Hepatic stellate cell (primary cell): ENCODE measurements at regions not wholly inside any gene's neighbourhood (a gene's known extent, or its start where the extent isn't known, plus 50 kb on each side); places are given as distances from the start of the nearest gene placed in this dataset.
"Not testable (repeated sequence)": the region's sequence is repeated elsewhere in the genome, so short reads cannot be mapped to it uniquely, and the experiment has no call there.

Experiments
- DNase-seq: peaks from one replicate; pipeline ENCODE4 v3.0.0; 2011; ENCODE audit warnings: low spot score

- no peak for DNase-seq
These were observed 290.5 kb upstream of the RASA1 start for GRCh38 chr5:86977190-86977589.

- DNase-seq = no peak
These were observed 289.9 kb upstream of the RASA1 start for GRCh38 chr5:86977808-86978207.

- DNase-seq = peak; percentile 4
These were observed 287.8 kb upstream of the RASA1 start for GRCh38 chr5:86979811-86980411.

GRCh38 chr5:86981898-86982297 lies 285.8 kb upstream of the RASA1 start:
- DNase-seq = no peak

GRCh38 chr5:86983208-86983607 lies 284.5 kb upstream of the RASA1 start:
- no peak for DNase-seq

GRCh38 chr5:86986837-86987236 lies 280.8 kb upstream of the RASA1 start:
- DNase-seq = no peak

- no peak for DNase-seq
These were observed 270.2 kb upstream of the RASA1 start for GRCh38 chr5:86997516-86997915.

- DNase-seq = no peak
These were observed 267.7 kb upstream of the RASA1 start for GRCh38 chr5:86999951-87000350.

- DNase-seq = no peak
These were observed 265.2 kb upstream of the RASA1 start for GRCh38 chr5:87002485-87002884.

GRCh38 chr5:87004101-87004500 lies 263.6 kb upstream of the RASA1 start:
- no peak for DNase-seq

- no peak for DNase-seq
These were observed 259.9 kb upstream of the RASA1 start for GRCh38 chr5:87007737-87008136.

- DNase-seq = no peak
These were observed 258.7 kb upstream of the RASA1 start for GRCh38 chr5:87008751-87009560.

GRCh38 chr5:87010736-87011135 lies 256.9 kb upstream of the RASA1 start:
- no peak for DNase-seq

GRCh38 chr5:87015901-87016300 lies 251.8 kb upstream of the RASA1 start:
- DNase-seq = no peak

GRCh38 chr5:87020099-87020934 lies 247.4 kb upstream of the RASA1 start:
- DNase-seq = peak; percentile 32

- no peak for DNase-seq
These were observed 245.3 kb upstream of the RASA1 start for GRCh38 chr5:87022415-87022814.

- no peak for DNase-seq
These were observed 240.1 kb upstream of the RASA1 start for GRCh38 chr5:87027570-87027969.

GRCh38 chr5:87029951-87030350 lies 237.7 kb upstream of the RASA1 start:
- DNase-seq = no peak

- DNase-seq = no peak
These were observed 237.0 kb upstream of the RASA1 start for GRCh38 chr5:87030699-87031098.

- DNase-seq = no peak
These were observed 233.1 kb upstream of the RASA1 start for GRCh38 chr5:87034557-87034956.

GRCh38 chr5:87042554-87042953 lies 225.1 kb upstream of the RASA1 start:
- no peak for DNase-seq

GRCh38 chr5:87048156-87048555 lies 219.5 kb upstream of the RASA1 start:
- no peak for DNase-seq

- not testable (repeated sequence) for DNase-seq
These were observed 218.7 kb upstream of the RASA1 start for GRCh38 chr5:87049012-87049411.
